ENCODE measurements at regions not wholly inside any gene's neighbourhood (a gene's known extent, or its start where the extent isn't known, plus 50 kb on each side); places are given as distances from the start of the nearest gene placed in this dataset.

DNA sequence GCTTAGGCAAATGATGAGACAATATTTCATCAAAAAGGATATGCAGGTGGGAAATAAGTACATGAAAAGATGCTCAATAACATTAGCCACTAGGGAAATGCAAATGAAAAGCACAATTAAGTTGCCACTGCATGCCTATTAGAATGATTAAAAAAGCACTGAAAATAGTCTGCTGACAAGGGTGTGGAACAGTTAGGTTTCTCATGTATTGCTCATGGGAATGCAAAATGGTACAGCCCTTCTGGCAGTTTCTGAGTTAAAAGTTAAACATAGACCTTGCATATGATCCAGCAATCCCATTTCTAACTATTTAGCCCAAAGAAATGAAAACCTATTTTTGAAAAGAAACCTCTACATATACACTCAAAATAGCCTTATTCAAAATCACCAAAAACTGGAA is 393.0 kb downstream of the BMP4 start (continued):
- no peak for TF ChIP-seq XRCC3 (IDR thresholded peaks at IDR 0.05)
- TF ChIP-seq ZBTB2 (IDR thresholded peaks at IDR 0.05) = no peak
- TF ChIP-seq GTF2F1 (IDR thresholded peaks at IDR 0.05; ENCODE audit: low read depth, low read length) = no peak
- no peak for TF ChIP-seq HNRNPK (IDR thresholded peaks at IDR 0.05; ENCODE audit: low read depth, low read length, poor library complexity, severe bottlenecking)
- no peak for TF ChIP-seq GATAD2A (IDR thresholded peaks at IDR 0.05)
- no peak for TF ChIP-seq HCFC1 (IDR thresholded peaks at IDR 0.05; ENCODE audit: low read depth, low read length)
- no peak for TF ChIP-seq IRF9 (tag; IDR thresholded peaks at IDR 0.05)

DNA sequence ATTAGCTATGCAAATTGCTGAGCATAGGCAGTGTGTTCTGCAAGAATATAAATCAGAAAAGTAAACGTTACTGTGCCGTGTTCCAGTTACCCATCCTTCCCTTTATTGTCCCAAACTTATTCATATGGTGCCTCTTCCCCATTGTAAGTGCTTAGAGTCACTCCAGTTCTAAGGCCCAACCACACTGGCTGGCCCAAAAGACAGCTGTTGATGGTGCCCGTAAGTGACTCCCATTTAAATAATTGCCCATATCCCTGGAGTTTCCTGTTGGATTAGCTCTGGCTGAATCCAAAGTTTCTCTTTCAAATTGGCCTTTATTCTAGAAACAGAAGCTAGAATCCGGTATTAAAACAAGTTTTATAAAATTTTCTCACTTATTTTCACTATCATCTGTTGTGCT is 400.1 kb upstream of the DDHD1 start:
- no peak overlapping the region for H3K27ac ChIP-seq (ENCODE audit: extremely low read depth, low read depth, low read length)
- ATAC-seq (no peak), DNase-seq (ENCODE audit: extremely low read depth in 1 of 4, low spot score in 3 of 4) (no peak), FAIRE-seq (no peak)
- H3K4me3 ChIP-seq = no peak overlapping the region
- H3K79me2 ChIP-seq (ENCODE audit: control insufficient read depth, insufficient read depth, low read length) = no peaks in the 10 kb centered on the region
- H3K9me1 ChIP-seq (ENCODE audit: control insufficient read depth, insufficient read depth, low read length) = no peaks in the 10 kb centered on the region
- H3K9me3 ChIP-seq (replicated peaks; ENCODE audit: control insufficient read depth, insufficient read depth, low read depth, low read length) = no peaks in the 10 kb centered on the region
- no peaks in the 10 kb centered on the region for H3K36me3 ChIP-seq (ENCODE audit: control insufficient read depth, insufficient read depth, low read length)
- no peaks in the 10 kb centered on the region for H3K4me1 ChIP-seq (replicated peaks in 1 of 2; ENCODE audit: control insufficient read depth in 2 of 2, insufficient read depth in 2 of 2, low read length in 2 of 2)
- H4K20me1 ChIP-seq (replicated peaks; ENCODE audit: control insufficient read depth, insufficient read depth, low read length) = no peaks in the 10 kb centered on the region
- ChIA-PET CTCF (ENCODE audit: low intra/inter-chr PET ratio) (no interaction called here), POLR2A (no interaction called here)
- no TSS peak for BruUV-seq (replicated peaks)
- intact Hi-C loops (cut with micrococcal nuclease) (no loop called here), in situ Hi-C loops (cut with MboI) (no loop called here)
- no peak overlapping the region for H3K9ac ChIP-seq (ENCODE audit: insufficient read depth in 1 of 2, low read depth in 2 of 2, low read length in 2 of 2)
- WGBS (ENCODE audit: insufficient coverage, low coverage, missing lambda C conversion rate) = 0% methylated on average over 4 of the region's 4 CpGs
- H3K27me3 ChIP-seq (ENCODE audit: control insufficient read depth in 2 of 2, insufficient read depth in 2 of 2, low read length in 2 of 2) = no peaks in the 10 kb centered on the region
- H3K4me2 ChIP-seq (ENCODE audit: insufficient read depth, low read length) = no peak overlapping the region
- H2AFZ ChIP-seq (ENCODE audit: low read depth, low read length) = no peak overlapping the region
- TF ChIP-seq SMARCE1 (IDR thresholded peaks at IDR 0.05) (no peak), FOXJ3 (CRISPR knock-in tag; IDR thresholded peaks at IDR 0.05) (no peak), ZNF583 (CRISPR knock-in tag; IDR thresholded peaks at IDR 0.05) (no peak), HBP1 (CRISPR knock-in tag; IDR thresholded peaks at IDR 0.05) (no peak), POLR2G (IDR thresholded peaks at IDR 0.05; ENCODE audit: low read depth, low read length) (no peak), PCBP1 (IDR thresholded peaks at IDR 0.05; ENCODE audit: low read depth, low read length, poor library complexity, severe bottlenecking) (no peak), RUNX1 (IDR thresholded peaks at IDR 0.05; ENCODE audit: low read depth) (no peak)
- TF ChIP-seq, protein P1, sequence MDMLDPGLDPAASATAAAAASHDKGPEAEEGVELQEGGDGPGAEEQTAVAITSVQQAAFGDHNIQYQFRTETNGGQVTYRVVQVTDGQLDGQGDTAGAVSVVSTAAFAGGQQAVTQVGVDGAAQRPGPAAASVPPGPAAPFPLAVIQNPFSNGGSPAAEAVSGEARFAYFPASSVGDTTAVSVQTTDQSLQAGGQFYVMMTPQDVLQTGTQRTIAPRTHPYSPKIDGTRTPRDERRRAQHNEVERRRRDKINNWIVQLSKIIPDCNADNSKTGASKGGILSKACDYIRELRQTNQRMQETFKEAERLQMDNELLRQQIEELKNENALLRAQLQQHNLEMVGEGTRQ (CRISPR knock-in tag; IDR thresholded peaks at IDR 0.05) = no peak
- TF ChIP-seq, protein P2, sequence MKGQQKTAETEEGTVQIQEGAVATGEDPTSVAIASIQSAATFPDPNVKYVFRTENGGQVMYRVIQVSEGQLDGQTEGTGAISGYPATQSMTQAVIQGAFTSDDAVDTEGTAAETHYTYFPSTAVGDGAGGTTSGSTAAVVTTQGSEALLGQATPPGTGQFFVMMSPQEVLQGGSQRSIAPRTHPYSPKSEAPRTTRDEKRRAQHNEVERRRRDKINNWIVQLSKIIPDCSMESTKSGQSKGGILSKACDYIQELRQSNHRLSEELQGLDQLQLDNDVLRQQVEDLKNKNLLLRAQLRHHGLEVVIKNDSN (CRISPR knock-in tag; IDR thresholded peaks at IDR 0.05) = no peak
